ENCODE measurements at regions not wholly inside any gene's neighbourhood (a gene's known extent, or its start where the extent isn't known, plus 50 kb on each side); places are given as distances from the start of the nearest gene placed in this dataset.
"Not testable (repeated sequence)": the region's sequence is repeated elsewhere in the genome, so short reads cannot be mapped to it uniquely, and the experiment has no call there.

DNA sequence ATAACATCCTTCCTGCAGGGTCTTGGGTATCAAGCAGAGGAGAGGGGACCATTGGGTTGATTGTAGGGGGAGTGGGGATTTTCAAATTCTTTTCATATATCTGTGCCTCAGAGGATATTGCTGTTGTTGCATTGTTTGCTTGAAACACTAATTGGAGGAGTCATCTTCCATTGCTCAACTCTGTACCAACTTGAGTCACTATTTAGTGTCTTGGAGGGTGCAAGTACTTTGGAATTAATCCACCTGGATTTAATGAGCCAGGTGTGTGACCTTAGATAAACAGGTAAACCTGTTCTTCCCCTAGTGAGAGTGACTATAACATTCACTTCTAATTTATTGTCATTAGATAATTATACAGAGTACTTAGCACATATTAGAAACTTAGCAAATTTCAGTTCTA is 151.3 kb upstream of the CNTNAP4 start:
- H3K27ac ChIP-seq (replicated peaks), result no peak overlapping the region
- no peaks in the 10 kb centered on the region for H3K4me1 ChIP-seq
- DNase-seq, result no peak
- peaks cover 6% of the 10 kb centered on the region for H3K9me3 ChIP-seq (replicated peaks)
- no peaks in the 10 kb centered on the region for H3K27me3 ChIP-seq (ENCODE audit: low read depth)
- no peak overlapping the region for H3K4me3 ChIP-seq
- no peaks in the 10 kb centered on the region for H3K36me3 ChIP-seq
- intact Hi-C loops (cut with micrococcal nuclease), result no loop called here
- TF ChIP-seq, protein P1, sequence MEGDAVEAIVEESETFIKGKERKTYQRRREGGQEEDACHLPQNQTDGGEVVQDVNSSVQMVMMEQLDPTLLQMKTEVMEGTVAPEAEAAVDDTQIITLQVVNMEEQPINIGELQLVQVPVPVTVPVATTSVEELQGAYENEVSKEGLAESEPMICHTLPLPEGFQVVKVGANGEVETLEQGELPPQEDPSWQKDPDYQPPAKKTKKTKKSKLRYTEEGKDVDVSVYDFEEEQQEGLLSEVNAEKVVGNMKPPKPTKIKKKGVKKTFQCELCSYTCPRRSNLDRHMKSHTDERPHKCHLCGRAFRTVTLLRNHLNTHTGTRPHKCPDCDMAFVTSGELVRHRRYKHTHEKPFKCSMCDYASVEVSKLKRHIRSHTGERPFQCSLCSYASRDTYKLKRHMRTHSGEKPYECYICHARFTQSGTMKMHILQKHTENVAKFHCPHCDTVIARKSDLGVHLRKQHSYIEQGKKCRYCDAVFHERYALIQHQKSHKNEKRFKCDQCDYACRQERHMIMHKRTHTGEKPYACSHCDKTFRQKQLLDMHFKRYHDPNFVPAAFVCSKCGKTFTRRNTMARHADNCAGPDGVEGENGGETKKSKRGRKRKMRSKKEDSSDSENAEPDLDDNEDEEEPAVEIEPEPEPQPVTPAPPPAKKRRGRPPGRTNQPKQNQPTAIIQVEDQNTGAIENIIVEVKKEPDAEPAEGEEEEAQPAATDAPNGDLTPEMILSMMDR (IDR thresholded peaks at IDR 0.05; ENCODE audit: borderline replicate concordance), result no peak

DNA sequence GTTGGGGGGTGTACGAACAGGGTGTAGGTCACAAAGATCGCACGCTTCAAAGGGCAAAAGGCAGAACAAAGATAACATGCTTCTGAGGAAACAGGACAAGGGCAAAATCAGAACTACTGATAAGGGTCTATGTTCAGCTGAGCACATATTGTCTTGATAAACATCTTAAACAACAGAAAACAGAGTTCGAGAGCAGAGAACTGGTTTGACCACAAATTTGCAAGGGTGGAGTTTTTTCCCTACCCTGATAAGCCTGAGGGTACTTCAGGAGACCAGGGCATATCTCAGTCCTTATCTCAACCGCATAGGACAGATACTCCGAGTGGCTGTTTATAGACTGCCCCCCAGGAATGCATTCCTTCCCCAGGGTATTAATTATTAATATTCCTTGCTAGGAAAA is 139.1 kb upstream of the CNTNAP4 start:
- H3K27ac ChIP-seq (replicated peaks); intact Hi-C loops (cut with micrococcal nuclease); H3K9me3 ChIP-seq (replicated peaks); H3K36me3 ChIP-seq; H3K4me1 ChIP-seq; DNase-seq; H3K27me3 ChIP-seq (ENCODE audit: low read depth); H3K4me3 ChIP-seq: not testable (repeated sequence)

DNA sequence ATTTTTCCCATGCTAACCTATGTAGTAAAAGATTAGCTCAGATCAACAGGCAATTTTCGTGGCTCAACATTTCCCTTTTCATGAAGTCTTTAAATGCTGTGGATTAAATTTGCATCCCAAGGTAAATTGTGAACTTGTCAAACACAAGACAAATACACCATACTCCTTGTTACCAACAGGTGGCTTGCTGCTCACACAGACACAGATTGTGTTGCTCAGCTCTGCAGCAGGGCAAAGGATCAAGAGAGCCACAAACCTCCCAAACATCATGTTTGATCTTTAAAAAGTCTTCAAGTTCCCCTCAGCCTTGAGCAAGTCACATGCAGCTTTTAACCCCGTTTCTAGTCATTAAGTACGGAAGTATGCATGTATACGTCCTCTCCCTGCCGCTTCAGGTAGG is 119.6 kb upstream of the CNTNAP4 start:
- no peaks in the 10 kb centered on the region for H3K9me3 ChIP-seq (replicated peaks)
- no peak overlapping the region for H3K27ac ChIP-seq (replicated peaks)
- DNase-seq, result no peak
- TF ChIP-seq, protein P1 (IDR thresholded peaks at IDR 0.05; ENCODE audit: borderline replicate concordance), result no peak
- intact Hi-C loops (cut with micrococcal nuclease), result no loop called here
- no peaks in the 10 kb centered on the region for H3K27me3 ChIP-seq (ENCODE audit: low read depth)
- H3K4me3 ChIP-seq, result no peak overlapping the region
- no peaks in the 10 kb centered on the region for H3K36me3 ChIP-seq
- H3K4me1 ChIP-seq, result no peaks in the 10 kb centered on the region

DNA sequence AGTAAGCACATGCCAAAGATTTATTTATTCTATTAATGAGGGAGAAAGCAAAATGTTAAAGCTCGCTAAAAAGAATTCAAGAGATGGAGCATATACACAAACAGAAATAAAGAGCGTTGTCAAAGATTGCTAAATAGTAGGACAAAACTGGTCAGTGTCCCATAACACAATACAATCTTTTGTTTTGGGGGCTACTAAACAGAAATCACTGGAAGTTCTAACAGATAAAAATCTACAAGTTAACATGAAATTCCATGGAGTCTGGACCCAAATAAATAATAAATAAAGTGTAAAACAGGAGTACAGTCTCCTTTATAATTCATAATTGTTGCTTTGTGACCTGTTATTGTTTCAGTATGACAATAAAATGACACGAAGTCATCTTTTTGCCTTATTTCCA is 115.2 kb upstream of the CNTNAP4 start:
- no peak overlapping the region for H3K4me3 ChIP-seq
- no peaks in the 10 kb centered on the region for H3K27me3 ChIP-seq (ENCODE audit: low read depth)
- no peaks in the 10 kb centered on the region for H3K4me1 ChIP-seq
- no peak overlapping the region for H3K27ac ChIP-seq (replicated peaks)
- intact Hi-C loops (cut with micrococcal nuclease), result no loop called here
- TF ChIP-seq, protein P1 (IDR thresholded peaks at IDR 0.05; ENCODE audit: borderline replicate concordance), result no peak
- no peak for DNase-seq
- H3K36me3 ChIP-seq, result no peaks in the 10 kb centered on the region
- no peaks in the 10 kb centered on the region for H3K9me3 ChIP-seq (replicated peaks)

DNA sequence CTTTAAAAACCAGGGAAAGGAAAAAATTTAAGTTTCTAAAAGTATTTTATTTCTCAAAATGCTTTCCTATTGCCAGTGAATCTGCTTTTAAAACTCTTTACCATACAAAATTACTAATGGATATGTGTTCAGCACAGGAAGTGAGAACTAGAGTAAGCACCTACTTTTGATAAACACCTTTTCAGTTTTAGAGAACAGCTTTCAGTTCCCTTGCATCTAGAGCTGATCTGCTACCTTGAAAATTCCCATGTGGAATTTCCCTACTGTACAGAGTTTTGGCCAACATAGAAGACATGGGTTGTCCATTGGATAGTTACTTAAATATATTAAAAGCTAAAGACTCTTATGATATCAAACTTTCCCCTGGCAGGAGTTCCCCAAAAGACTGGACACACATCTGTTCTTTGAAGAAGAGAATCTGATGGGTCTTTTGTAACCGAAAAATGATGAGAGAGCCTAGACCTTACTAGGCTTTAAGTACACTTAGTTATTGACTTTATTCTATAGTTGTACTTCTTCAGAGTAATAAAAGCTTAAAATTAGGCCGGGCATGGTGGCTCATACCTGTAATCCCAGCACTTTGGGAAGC is 112.1 kb upstream of the CNTNAP4 start:
- Histone ChIP-seq H3K9me3 (replicated peaks) (peaks cover 5% of the 10 kb centered on the region), H3K4me1 (no peaks in the 10 kb centered on the region), H3K27me3 (ENCODE audit: low read depth) (no peaks in the 10 kb centered on the region), H3K36me3 (no peaks in the 10 kb centered on the region), H3K4me3 (no peak overlapping the region), H3K27ac (replicated peaks) (no peak overlapping the region)
- intact Hi-C loops (cut with micrococcal nuclease), result no loop called here
- TF ChIP-seq, protein P1 (IDR thresholded peaks at IDR 0.05; ENCODE audit: borderline replicate concordance), result no peak
- DNase-seq, result no peak

DNA sequence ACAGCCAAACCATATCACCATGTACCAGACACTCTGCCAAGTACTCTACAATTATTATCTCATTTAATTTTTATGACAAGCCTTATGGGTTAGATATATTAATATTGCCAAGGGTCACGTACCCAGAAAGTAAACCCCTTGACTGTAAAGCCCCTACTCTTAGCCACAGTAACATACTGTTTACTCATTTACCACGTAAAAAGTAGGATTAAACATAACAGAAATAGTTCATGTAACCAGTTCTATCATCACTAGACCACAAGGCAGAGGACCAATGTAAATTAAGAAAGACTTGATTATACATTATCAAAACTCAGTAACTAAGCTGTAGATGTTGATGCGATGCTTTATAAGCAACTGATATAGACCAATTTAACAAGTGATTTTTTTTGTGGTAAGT is 101.5 kb upstream of the CNTNAP4 start:
- intact Hi-C loops (cut with micrococcal nuclease), result no loop called here
- no peak overlapping the region for H3K27ac ChIP-seq (replicated peaks)
- no peak overlapping the region for H3K4me3 ChIP-seq
- H3K27me3 ChIP-seq (ENCODE audit: low read depth), result no peaks in the 10 kb centered on the region
- H3K36me3 ChIP-seq, result no peaks in the 10 kb centered on the region
- H3K4me1 ChIP-seq, result no peaks in the 10 kb centered on the region
- peaks cover 30% of the 10 kb centered on the region for H3K9me3 ChIP-seq (replicated peaks)
- TF ChIP-seq, protein P1 (IDR thresholded peaks at IDR 0.05; ENCODE audit: borderline replicate concordance), result no peak
- DNase-seq, result no peak

All from left ventricle myocardium inferior (tissue), 1 donor.